ENCODE measurements at regions not wholly inside any gene's neighbourhood (a gene's known extent, or its start where the extent isn't known, plus 50 kb on each side); places are given as distances from the start of the nearest gene placed in this dataset.
"Not testable (repeated sequence)": the region's sequence is repeated elsewhere in the genome, so short reads cannot be mapped to it uniquely, and the experiment has no call there.

DNA sequence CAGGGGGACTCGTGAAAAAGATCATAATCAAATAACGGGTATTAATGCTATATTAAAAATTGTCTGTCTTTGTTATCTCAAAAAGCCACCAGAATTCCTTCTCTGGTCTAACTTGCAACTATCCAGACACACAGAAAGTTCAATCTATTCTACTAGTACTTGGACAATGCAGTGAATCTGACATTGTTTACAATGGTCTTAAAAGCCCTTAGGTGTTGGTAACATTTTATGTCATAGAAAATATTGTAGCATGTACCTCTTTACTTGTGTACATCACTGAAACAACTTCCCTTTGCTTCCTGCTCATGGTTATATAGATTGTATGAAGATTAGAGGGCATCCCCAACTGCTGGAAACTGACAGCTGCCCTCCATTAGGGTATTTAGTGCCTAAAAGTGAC lies 71.1 kb upstream of the PPP3CA start:
- DNase-seq (ENCODE audit: low spot score), result no peak

DNA sequence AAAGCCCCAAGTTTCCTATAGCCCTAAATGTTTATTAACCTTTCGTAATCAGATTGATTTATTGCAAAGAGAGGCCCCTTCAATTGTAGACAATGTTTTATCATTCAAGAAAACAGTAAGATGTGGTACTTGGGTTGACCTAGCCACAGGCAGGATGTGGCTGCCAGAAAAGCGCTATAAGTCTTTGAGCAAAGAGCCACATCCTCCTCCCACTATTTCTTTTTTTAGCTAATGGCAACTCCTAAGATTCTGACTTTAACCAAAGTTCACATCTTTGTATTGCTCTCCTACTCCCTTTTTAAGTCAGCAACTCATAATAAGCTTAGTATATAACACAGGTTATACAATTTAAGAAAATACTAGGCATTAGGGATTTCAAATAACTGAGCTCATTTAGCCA lies 70.7 kb upstream of the PPP3CA start:
- DNase-seq (ENCODE audit: low spot score), result no peak

DNA sequence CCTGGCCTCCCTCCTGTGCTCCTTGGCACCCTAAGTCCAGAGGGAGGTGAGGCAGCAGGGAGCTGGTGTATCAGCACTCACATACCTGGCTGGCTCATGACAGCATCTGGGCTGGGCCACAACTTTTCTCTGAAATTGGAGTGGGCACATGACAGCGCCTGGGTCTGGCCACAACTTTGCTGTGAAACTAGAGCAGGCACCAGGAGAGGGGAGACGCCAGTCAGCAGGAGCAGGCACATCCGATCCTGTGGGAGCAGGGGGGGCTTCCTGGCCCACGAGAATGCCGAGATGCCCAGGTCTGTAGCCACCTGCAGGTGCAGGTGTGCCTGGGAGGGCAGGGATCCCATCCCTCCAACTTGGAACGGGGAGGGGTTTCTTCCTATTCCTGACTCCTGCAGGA lies 69.7 kb upstream of the PPP3CA start:
- DNase-seq (ENCODE audit: low spot score), result no peak

DNA sequence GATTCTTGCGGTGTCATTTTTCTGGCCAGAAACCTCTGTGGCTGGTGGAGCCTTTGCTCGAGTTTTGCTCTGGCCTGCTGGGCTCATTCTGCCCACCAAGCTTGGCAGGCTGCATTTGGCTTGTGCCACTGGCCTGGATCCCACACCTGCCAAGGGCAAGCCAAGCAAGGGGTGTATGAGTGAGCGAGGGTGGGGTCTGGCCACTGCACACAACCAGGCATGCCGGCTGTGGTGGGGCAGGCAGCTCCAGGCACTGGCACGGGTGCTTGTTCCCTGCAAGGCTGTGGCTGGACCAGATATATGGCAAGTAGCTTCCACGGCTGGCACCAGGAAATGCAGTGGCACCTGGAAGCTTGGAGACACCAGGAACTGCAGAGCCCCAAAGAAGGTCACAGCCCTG lies 68.6 kb upstream of the PPP3CA start:
- no peak for DNase-seq (ENCODE audit: low spot score)

DNA sequence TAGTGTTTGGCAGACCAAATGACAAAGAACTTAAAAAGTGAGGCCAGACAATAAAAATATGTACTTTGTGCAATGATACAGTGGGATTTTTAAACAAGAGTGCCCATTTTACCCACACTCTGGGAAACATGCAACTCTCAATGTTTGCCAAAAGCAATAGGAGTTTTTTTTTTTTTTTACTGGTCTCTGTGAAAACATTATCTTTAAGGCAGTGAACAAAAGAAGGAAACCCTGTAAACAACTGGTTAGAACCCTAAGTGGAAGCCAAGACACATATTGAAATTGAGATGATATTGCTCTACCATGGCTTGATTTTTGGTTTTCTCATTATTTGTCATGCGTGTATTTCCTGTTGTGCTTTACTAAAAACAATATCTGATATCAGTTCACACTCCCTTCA lies 67.2 kb upstream of the PPP3CA start:
- no peak for DNase-seq (ENCODE audit: low spot score)

DNA sequence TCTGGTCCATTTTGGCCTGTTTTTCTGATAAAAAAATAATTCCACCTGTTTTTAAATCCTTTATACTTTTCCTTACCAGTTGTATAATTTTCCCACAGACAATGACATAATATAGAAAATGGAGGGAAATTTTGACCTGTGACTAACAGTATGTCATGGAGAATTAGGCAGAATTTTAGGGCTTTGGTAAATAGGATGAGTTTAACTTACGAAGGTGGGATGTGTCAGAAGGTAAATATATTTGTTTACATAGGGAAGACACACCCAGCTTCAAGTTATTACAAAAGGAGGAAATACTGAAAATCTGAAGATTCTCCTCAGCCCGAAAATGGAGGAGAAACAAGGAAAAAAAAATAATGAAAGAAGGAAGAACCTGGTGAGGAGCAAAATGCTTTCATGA lies 64.6 kb upstream of the PPP3CA start:
- no peak for DNase-seq (ENCODE audit: low spot score)

DNA sequence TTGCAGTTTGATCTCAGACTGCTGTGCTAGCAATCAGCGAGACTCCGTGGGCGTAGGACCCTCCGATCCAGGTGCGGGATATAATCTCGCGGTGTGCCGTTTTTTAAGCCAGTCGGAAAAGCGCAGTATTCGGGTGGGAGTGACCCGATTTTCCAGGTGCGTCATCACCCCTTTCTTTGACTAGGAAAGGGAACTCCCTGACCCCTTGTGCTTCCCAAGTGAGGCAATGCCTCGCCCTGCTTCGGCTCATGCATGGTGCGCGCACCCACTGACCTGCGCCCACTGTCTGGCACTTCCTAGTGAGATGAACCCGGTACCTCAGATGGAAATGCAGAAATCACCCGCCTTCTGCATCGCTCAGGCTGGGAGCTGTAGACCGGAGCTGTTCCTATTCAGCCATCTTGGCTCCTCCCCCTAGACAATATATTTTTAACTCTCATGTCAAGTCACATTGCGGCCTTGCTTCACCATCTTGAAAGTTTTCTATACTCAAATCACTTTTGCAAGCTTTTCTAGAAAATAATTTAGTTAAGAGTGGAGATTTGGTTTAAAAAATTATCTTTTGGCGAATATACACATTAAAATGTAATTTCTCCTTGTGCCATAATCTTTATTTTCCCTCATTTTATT lies 64.1 kb upstream of the PPP3CA start:
- DNase-seq (ENCODE audit: low spot score), result not testable (repeated sequence)

DNA sequence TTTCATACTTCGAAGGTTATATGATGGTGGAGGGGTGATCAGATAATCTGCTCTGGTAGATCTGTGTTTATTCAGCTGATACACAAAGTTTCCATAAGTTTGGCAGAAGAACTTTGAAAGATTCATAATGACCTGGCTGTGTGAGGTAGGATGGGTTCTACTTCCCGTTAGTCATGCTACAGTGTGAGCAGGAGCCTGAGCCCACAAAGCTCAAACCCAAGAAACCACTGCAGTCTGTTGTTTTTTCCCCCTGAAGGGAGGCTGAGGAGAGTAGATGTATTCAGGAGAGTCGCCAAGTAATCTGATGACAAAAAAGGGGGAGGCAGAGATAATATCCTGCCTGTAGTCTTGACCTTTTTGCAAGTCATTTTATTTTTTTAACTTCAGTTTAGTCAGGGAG lies 52.8 kb upstream of the PPP3CA start:
- no peak for DNase-seq (ENCODE audit: low spot score)

DNA sequence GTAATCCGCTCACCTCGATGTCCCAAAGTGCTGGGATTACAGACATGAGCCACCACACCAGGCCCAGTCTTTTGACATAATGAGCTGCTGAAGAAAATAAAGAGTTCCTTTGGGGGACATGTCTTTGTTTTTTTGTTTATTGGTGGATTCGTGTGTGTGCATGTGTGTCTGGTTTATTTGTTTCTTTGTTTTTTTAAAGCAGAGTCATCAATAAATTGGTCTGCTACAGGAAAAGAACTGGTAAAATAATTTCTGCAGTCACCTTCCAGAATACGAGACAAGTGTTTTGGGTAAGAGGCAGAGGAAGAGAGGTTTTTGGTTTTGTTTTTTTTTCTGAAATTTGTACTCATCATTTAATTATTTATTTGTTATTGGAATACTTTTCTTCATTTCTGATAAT lies 51.5 kb upstream of the PPP3CA start:
- DNase-seq (ENCODE audit: low spot score), result no peak
